Cardiac muscle cell (in vitro differentiated cells and primary cell): ENCODE measurements at regions not wholly inside any gene's neighbourhood (a gene's known extent, or its start where the extent isn't known, plus 50 kb on each side); places are given as distances from the start of the nearest gene placed in this dataset.

ENCODE experiments used
- DNase-seq, 2 donors: peaks; one replicate each; pipeline versions ENCODE4 v3.0.0 to v3.0.0-alpha.2; 2010 to 2017; ENCODE audit warnings: low read depth in 1 of 2, low spot score in 1 of 2
- H3K27ac ChIP-seq: fragments of 200-600 bp; sonication (generic); 2 replicates; pipeline ENCODE4 v1.5.1; 2016
- H3K27me3 ChIP-seq: fragments of 200-600 bp; sonication (generic); 2 replicates; pipeline ENCODE4 v1.6.0; 2016; ENCODE audit warnings: control low read depth
- H3K36me3 ChIP-seq: fragments of 200-600 bp; sonication (generic); 2 replicates; pipeline ENCODE4 v1.5.1; 2016; ENCODE audit warnings: control low read depth
- H3K4me1 ChIP-seq: fragments of 200-600 bp; sonication (generic); 2 replicates; pipeline ENCODE4 v1.8.1; 2017; ENCODE audit warnings: low read depth, mild to moderate bottlenecking, mixed run types
- H3K4me3 ChIP-seq: fragments of 200-600 bp; sonication (generic); 2 replicates; pipeline ENCODE4 v1.5.1; 2016; ENCODE audit warnings: mild to moderate bottlenecking
- H3K9me3 ChIP-seq: fragments of 200-600 bp; sonication (generic); 2 replicates; pipeline ENCODE4 v1.5.1; 2017; ENCODE audit warnings: low read depth, mild to moderate bottlenecking, control low read depth
- CTCF ChIP-seq: IDR thresholded peaks from 2 replicates; pipeline ENCODE4 v1.5.1; 2012; ENCODE audit warnings: low read depth, mild to moderate bottlenecking, low read length

GRCh38 chr7:18221377-18222293, 194.0 kb upstream of the PRPS1L1 start:
- H3K36me3 ChIP-seq, result no peaks in the 10 kb centered on the region
- no peak for TF ChIP-seq CTCF
- H3K27me3 ChIP-seq, result no peaks in the 10 kb centered on the region
- no peak overlapping the region for H3K4me3 ChIP-seq
- DNase-seq, result peak in 1 of 2 donors; percentile 75
- peaks cover 15% of the 10 kb centered on the region for H3K4me1 ChIP-seq
- H3K27ac ChIP-seq, result no peak overlapping the region
- H3K9me3 ChIP-seq, result no peaks in the 10 kb centered on the region

DNA sequence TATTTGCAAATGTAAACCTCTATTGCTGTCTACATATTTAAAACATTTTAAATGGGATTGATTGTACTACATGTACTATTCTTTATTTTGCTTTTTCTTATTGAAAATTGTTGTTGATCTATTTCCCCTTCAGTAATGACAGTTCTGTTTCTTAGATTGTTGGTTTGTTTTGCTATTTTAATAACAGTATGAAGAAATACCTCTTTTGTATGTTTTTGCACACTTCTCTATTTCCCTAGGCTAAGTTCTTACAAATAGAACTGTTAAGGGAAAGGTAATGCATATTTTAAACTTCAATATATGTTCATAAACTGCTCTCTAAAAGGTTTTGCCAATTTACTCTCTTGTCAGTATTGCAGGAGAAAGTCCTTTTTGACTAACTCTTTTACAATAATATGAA, 195.0 kb upstream of the PRPS1L1 start:
- H3K36me3 ChIP-seq, result no peaks in the 10 kb centered on the region
- TF ChIP-seq CTCF, result no peak
- no peak overlapping the region for H3K27ac ChIP-seq
- H3K4me1 ChIP-seq, result peaks cover 25% of the 10 kb centered on the region
- no peak for DNase-seq
- H3K27me3 ChIP-seq, result no peaks in the 10 kb centered on the region
- H3K4me3 ChIP-seq, result no peak overlapping the region
- no peaks in the 10 kb centered on the region for H3K9me3 ChIP-seq

DNA sequence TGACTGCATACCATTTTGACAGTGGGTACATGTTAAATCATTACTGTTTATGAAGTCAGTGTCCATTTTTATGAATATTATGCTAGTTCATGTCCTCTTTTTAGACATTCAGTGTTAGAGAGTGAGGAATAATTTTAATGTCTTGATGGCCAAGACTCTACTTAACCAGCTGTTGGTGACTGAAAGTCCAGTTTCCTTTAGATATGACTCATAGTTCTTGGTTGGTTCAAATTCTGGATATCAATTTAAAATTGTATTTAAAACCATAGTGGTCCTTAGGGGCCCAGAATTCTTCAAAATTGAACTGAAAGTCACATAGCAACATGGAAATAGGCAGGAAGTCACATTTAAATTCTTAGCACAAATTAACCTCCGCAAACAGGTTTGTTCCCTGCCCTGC, 196.5 kb upstream of the PRPS1L1 start:
- H3K4me3 ChIP-seq, result no peak overlapping the region

GRCh38 chr7:18225067-18225466, 197.4 kb upstream of the PRPS1L1 start:
- no peak for TF ChIP-seq CTCF
- Histone ChIP-seq H3K4me1 (peaks cover 45% of the 10 kb centered on the region), H3K36me3 (no peaks in the 10 kb centered on the region), H3K9me3 (no peaks in the 10 kb centered on the region), H3K27ac (no peak overlapping the region), H3K27me3 (no peaks in the 10 kb centered on the region), H3K4me3 (no peak overlapping the region)
- no peak for DNase-seq

More for the DNA sequence above, 196.5 kb upstream of the PRPS1L1 start:
- Histone ChIP-seq H3K4me1 (peaks cover 40% of the 10 kb centered on the region), H3K27ac (no peak overlapping the region), H3K9me3 (no peaks in the 10 kb centered on the region), H3K27me3 (no peaks in the 10 kb centered on the region), H3K36me3 (no peaks in the 10 kb centered on the region)
- no peak for DNase-seq
- no peak for TF ChIP-seq CTCF

GRCh38 chr7:18226598-18226997, 199.0 kb upstream of the PRPS1L1 start:
- Histone ChIP-seq H3K4me1 (peaks cover 45% of the 10 kb centered on the region), H3K27me3 (no peaks in the 10 kb centered on the region), H3K9me3 (no peaks in the 10 kb centered on the region), H3K4me3 (no peak overlapping the region), H3K27ac (no peak overlapping the region), H3K36me3 (no peaks in the 10 kb centered on the region)
- no peak for TF ChIP-seq CTCF
- DNase-seq, result no peak
